HL-60 (cell line): ENCODE measurements at regions not wholly inside any gene's neighbourhood (a gene's known extent, or its start where the extent isn't known, plus 50 kb on each side); places are given as distances from the start of the nearest gene placed in this dataset.

ENCODE experiments used
- DNase-seq, 2 experiments: peaks; one replicate each; pipeline ENCODE4 v3.0.0-alpha.2; 2010 to 2020; ENCODE audit warnings: low read depth in 1 of 2, low spot score in 1 of 2
- H3K27ac ChIP-seq: fragments of 250-450 bp; sonication (Bioruptor Pico); replicated peaks from 2 replicates; pipeline ENCODE4 v1.5.1; 2020; ENCODE audit warnings: mild to moderate bottlenecking, moderate library complexity
- H3K27me3 ChIP-seq: fragments of 250-450 bp; sonication (Bioruptor Pico); 2 replicates; pipeline ENCODE4 v1.5.1; 2021; ENCODE audit warnings: mild to moderate bottlenecking, moderate library complexity; ENCODE audit not compliant: insufficient read depth, poor library complexity, severe bottlenecking
- H3K4me3 ChIP-seq: replicated peaks from 2 replicates; pipeline ENCODE4 v1.5.1; 2011; ENCODE audit warnings: mild to moderate bottlenecking, control low read depth, low read length; ENCODE audit not compliant: insufficient read depth
- GABPA ChIP-seq: IDR thresholded peaks from 2 replicates; pipeline ENCODE4 v1.6.1; 2012; ENCODE audit warnings: low read depth
- POLR2AphosphoS5 ChIP-seq: IDR thresholded peaks from 2 replicates; pipeline ENCODE4 v1.6.1; 2012; ENCODE audit warnings: low read depth
- SPI1 ChIP-seq: IDR thresholded peaks from 2 replicates; pipeline ENCODE4 v1.6.1; 2012; ENCODE audit warnings: low read depth, mild to moderate bottlenecking, borderline replicate concordance
- TF ChIP-seq, protein P1 (sequence below): IDR thresholded peaks from one replicate; pipeline ENCODE4 v1.5.1; 2011; ENCODE audit warnings: low read length, control low read depth, inconsistent platforms; ENCODE audit not compliant: insufficient read depth
- TF ChIP-seq, protein P2 (sequence below): IDR thresholded peaks from 2 replicates; pipeline ENCODE4 v1.6.1; 2012; ENCODE audit warnings: low read depth; ENCODE audit not compliant: insufficient replicate concordance

DNA sequence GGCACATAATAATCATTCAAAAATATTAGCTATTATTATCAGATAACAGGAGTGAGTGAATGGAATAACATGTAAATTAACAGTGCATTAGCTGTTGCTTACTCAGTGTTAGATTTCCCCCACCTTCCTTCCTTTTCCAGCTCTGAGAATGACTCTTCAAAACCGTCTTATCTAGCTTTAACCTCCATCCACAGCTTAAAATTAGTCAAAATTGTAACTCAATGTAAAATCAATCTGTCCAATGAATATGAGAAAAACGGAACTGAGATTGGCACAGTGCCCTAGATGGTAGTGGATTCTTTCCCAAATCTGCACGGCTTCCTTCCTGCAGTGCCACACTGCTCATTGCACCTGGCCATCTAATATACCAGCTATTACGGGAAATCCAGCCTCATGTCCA lies 156.8 kb upstream of the BDNF start:
- H3K27me3 ChIP-seq = no peaks in the 10 kb centered on the region
- TF ChIP-seq POLR2AphosphoS5 = no peak
- TF ChIP-seq, protein P1, sequence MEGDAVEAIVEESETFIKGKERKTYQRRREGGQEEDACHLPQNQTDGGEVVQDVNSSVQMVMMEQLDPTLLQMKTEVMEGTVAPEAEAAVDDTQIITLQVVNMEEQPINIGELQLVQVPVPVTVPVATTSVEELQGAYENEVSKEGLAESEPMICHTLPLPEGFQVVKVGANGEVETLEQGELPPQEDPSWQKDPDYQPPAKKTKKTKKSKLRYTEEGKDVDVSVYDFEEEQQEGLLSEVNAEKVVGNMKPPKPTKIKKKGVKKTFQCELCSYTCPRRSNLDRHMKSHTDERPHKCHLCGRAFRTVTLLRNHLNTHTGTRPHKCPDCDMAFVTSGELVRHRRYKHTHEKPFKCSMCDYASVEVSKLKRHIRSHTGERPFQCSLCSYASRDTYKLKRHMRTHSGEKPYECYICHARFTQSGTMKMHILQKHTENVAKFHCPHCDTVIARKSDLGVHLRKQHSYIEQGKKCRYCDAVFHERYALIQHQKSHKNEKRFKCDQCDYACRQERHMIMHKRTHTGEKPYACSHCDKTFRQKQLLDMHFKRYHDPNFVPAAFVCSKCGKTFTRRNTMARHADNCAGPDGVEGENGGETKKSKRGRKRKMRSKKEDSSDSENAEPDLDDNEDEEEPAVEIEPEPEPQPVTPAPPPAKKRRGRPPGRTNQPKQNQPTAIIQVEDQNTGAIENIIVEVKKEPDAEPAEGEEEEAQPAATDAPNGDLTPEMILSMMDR = no peak
- TF ChIP-seq SPI1 = peak; percentile 10; the same call in 1 of the 2 replicates
- no peak for TF ChIP-seq GABPA
- TF ChIP-seq, protein P2, sequence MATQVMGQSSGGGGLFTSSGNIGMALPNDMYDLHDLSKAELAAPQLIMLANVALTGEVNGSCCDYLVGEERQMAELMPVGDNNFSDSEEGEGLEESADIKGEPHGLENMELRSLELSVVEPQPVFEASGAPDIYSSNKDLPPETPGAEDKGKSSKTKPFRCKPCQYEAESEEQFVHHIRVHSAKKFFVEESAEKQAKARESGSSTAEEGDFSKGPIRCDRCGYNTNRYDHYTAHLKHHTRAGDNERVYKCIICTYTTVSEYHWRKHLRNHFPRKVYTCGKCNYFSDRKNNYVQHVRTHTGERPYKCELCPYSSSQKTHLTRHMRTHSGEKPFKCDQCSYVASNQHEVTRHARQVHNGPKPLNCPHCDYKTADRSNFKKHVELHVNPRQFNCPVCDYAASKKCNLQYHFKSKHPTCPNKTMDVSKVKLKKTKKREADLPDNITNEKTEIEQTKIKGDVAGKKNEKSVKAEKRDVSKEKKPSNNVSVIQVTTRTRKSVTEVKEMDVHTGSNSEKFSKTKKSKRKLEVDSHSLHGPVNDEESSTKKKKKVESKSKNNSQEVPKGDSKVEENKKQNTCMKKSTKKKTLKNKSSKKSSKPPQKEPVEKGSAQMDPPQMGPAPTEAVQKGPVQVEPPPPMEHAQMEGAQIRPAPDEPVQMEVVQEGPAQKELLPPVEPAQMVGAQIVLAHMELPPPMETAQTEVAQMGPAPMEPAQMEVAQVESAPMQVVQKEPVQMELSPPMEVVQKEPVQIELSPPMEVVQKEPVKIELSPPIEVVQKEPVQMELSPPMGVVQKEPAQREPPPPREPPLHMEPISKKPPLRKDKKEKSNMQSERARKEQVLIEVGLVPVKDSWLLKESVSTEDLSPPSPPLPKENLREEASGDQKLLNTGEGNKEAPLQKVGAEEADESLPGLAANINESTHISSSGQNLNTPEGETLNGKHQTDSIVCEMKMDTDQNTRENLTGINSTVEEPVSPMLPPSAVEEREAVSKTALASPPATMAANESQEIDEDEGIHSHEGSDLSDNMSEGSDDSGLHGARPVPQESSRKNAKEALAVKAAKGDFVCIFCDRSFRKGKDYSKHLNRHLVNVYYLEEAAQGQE = no peak
- DNase-seq = no peak
- H3K4me3 ChIP-seq = no peak overlapping the region
- no peak overlapping the region for H3K27ac ChIP-seq

DNA sequence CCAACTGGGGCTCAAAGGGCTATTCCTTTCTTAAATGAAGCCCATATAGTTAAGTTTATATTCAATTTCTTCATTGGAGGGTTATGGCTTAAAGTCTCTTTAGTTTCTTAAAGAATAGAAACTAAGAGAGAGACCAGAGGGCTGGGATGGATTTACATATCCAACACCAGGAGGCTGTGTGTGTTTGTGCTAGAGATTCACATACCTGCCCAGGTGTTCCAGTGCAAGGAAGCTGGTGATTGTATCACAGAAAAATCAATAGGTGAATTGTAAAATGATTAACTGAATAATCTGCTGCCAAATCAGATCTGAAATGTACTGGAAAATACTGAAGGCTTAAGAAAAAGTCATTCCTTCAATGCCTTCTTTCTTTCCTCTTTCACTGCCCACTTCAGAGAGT lies 148.2 kb upstream of the BDNF start:
- TF ChIP-seq, protein P1 = no peak
- TF ChIP-seq SPI1 (no peak), POLR2AphosphoS5 (no peak), GABPA (no peak)
- TF ChIP-seq, protein P2 = no peak
- Histone ChIP-seq H3K27ac (no peak overlapping the region), H3K4me3 (no peak overlapping the region), H3K27me3 (no peaks in the 10 kb centered on the region)
- no peak for DNase-seq

DNA sequence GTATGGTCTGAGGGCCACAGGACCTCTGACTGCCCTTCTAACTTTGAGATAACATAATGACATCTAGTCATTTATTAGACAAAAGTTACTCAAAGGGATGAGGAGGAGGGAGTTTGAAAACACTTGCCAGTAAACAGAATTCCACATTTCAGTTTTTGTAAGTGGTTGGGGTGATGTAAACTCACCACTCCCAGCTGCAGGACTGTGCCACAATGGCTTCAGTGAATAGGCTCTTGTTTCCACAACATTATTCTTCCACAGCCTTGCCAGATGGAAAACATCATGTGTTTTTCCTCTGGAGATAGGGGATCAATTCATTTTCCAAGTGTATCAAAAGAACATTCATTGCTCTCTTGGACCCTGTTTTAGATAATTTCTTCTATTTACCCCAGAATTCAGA lies 147.2 kb upstream of the BDNF start:
- no peak for TF ChIP-seq POLR2AphosphoS5
- TF ChIP-seq, protein P2 = no peak
- no peak for TF ChIP-seq SPI1
- no peak for TF ChIP-seq GABPA
- TF ChIP-seq, protein P1 = no peak
- Histone ChIP-seq H3K4me3 (no peak overlapping the region), H3K27ac (no peak overlapping the region), H3K27me3 (no peaks in the 10 kb centered on the region)
- no peak for DNase-seq
